GM12873 (cell line): ENCODE measurements at regions not wholly inside any gene's neighbourhood (a gene's known extent, or its start where the extent isn't known, plus 50 kb on each side); places are given as distances from the start of the nearest gene placed in this dataset.

Experiments
- TF ChIP-seq, protein P1 (sequence below): IDR thresholded peaks from 2 replicates; pipeline ENCODE4 v1.5.1; 2012; ENCODE audit warnings: low read depth, mild to moderate bottlenecking, moderate library complexity, low read length, control low read depth; ENCODE audit not compliant: insufficient read depth; ENCODE audit errors: missing control alignments

DNA sequence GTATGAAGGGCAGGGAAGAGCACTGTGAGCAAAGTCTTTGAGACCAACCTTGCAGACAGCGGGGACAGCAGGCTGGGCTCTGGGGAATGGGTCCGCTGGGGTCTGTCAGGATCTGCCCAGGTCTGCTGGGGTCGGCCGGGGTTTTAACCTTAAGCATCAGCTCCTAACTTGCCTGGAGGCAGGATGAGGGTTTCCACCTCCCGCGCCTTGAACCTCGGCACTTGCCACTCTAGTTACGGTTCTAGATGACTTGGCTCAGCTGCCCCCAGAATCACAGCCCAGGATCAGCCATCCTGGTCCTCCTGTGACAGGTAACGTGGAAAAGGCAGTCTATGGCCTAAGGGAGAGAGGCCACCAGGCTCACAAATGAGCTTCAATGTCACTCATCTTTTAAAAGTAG is 50.4 kb upstream of the CACUL1 start:
- TF ChIP-seq, protein P1, sequence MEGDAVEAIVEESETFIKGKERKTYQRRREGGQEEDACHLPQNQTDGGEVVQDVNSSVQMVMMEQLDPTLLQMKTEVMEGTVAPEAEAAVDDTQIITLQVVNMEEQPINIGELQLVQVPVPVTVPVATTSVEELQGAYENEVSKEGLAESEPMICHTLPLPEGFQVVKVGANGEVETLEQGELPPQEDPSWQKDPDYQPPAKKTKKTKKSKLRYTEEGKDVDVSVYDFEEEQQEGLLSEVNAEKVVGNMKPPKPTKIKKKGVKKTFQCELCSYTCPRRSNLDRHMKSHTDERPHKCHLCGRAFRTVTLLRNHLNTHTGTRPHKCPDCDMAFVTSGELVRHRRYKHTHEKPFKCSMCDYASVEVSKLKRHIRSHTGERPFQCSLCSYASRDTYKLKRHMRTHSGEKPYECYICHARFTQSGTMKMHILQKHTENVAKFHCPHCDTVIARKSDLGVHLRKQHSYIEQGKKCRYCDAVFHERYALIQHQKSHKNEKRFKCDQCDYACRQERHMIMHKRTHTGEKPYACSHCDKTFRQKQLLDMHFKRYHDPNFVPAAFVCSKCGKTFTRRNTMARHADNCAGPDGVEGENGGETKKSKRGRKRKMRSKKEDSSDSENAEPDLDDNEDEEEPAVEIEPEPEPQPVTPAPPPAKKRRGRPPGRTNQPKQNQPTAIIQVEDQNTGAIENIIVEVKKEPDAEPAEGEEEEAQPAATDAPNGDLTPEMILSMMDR: no peak

DNA sequence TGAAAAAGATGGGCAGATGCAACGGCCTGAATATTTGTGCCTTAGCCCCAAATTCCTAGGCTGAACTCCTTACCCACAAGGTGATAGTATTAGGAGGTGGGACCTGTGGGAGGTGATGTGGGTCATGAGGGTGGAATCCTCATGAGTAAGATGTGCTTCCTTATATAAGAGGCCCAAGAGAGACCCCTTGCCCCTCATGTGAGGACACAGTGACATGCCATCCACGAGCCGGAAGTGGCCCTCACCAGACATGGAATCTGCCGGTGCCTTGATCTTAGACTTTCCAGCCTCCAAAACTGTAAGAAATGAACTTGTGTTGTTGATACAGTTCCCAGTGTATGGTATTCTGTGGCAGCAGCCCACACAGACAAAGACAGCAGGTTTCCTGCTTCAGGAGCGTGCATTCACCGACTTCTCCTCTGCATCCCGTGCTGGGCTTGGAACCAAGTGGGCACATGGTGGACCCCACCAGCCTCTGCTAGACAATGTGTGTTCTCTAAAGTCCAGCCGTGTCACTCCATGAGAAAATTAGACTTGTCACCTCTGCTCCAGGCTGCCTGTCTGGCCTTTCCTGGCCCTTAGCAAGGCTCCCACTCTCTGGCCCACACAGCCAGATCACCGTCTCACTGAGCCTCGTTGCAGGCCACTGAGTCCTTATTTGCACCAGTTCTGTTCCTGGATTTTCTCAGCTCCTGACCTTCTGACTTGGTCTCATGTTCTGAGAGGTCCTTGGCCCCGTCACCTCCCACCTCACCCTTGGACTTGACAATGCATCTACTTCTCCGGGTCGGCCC is 52.9 kb upstream of the CACUL1 start:
- TF ChIP-seq, protein P1: no peak

DNA sequence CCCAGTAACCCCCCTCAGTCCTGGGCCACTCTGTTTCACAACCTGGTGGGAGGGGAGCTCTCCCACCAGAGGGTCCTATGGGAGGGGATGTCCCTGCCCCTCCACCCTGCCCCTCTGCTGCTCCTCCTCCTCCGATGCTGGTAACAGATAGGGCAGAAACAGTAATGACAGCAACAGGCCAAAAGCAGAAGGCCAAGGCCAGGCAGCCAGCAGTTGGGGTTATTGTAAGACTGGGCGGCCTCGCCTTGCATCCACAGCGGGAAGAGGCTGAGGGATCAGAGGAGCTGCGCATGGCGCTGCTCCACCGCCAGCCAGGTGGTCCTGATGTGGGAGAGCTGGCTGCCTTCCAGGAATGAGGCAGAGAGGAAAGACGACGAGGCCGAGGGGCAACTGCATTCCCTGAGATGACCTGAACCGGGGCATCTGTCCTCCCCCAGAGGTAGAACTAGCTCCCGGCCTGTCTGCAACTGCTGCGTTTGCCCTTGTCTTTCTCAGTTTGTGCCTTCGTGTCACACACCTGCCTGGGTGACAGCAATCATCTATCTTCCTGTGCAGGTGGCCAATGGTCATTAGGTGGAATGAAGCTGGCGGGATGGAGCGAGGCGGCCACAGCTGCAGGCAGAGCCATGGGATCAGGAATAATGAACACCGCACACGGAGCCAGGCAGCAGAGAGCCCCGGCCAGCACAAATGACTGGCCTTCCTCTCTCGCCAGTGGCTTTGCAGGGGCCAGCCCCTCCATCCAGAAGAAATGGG is 54.0 kb upstream of the CACUL1 start:
- TF ChIP-seq, protein P1: no peak

DNA sequence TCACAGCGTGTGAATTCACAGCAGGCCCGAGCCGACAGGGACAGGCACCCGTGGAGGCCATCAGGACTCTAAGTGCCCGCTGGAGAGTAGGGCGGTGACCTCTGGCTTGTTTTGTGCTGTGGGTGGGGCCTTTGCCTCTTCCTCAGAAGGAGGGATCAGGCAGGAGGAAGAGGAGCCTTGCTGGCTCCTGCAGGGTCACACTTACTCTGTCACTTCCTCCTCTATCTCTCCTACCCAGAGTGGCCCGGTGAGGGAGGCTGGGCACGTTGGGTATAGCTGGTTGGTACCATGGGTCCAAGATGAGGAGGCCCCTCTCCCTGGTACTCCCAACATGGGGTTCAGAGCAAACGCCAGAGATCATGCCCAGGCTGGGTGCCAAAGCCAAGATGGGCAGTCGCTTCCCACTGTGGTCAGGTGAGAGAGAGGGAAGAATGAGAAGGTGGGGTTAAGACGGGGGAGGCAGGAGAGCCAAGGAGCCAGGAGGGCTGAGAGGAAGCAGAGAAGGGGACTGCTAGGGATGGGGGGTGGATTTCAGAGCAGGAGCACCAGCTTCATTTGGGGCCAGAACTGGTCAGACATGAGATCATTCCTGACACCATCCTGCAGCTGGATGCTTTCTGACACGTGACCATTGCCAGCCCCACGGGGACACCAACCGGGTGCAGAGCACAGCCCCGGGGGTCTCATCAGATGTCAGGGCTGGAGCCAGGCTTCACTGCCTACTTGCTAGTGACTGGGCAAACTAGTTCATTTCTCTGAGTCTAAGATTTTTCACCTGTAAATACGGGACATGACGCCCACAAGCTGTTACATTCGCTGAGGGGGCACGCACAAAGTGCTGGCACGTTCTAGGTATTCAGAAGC is 54.8 kb upstream of the CACUL1 start:
- TF ChIP-seq, protein P1: no peak

DNA sequence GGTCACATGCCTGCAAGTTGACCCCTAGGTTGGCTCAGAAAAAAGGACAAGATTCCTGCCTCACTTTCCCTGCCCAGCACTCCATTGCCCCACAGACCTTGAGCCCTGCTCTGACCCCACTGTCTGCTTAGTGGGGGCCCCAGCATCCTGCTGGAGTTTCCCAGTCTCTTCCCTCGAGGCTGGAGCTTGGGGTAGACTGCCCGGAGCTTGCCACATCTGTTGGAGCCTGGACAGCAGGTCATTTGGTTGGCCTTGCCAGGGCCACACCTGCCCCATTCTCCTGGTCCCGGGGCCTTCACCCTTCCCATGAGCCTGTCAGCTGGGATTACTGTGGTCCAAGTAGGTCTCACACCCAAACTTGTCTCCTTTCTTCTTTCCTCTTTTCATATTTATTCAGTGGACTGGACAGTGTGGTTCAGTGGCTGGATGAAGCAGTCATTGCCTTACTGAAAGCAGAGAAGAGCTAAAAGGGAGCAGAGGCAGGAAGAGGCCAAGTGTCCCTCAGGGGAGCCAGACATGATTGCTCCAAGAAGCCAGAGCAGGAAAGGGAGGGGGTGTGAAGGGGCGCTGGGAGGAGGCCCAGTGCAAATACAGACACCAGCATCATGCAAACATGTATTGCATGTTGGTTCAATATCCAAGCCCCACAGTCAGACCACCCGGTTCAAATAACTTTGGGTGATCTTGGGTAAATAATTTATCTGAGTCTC is 56.2 kb upstream of the CACUL1 start:
- TF ChIP-seq, protein P1: no peak

DNA sequence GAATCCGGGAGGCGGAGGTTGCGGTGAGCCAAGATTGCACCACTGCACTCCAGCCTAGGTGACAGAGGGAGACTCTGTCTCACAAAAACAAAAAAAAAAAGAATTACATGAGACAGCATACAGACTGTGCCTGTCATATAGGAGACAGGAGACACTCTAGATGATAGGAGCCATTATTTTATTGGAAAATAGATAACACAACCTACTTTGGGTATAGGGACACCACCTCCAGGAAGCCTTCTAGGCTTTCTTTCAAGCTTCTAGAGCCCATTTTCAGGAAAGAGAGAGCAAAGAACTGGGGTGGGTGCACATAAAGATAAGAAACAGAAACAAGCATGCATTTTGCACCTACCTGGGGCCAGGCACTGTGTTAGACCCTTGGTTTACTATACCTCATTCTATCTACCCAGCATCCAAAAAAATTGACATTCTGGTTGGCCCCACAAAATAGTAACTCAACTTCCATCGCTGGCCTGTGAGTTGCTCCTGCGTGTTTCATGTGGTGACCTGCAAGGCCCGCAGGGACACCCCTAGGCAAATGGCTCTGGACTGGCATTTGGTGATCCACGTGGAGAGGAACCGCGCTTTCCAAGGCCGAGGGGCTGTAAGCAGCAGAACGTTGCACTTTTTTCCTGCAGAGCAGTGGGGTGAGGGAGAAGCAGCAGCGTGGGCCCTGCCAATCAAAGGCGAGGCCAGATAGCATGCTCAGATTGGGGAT is 57.1 kb upstream of the CACUL1 start:
- TF ChIP-seq, protein P1: no peak
